22Rv1 (cell line): ENCODE measurements at regions not wholly inside any gene's neighbourhood (a gene's known extent, or its start where the extent isn't known, plus 50 kb on each side); places are given as distances from the start of the nearest gene placed in this dataset.

ENCODE experiments used
- CTCF ChIP-seq: fragments of 450-650 bp; IDR thresholded peaks from 2 replicates; pipeline ENCODE4 v1.5.1; 2017; ENCODE audit warnings: mild to moderate bottlenecking
- ZFX ChIP-seq: fragments of 450-650 bp; IDR thresholded peaks from 2 replicates; pipeline ENCODE4 v1.6.1; 2017; ENCODE audit warnings: antibody characterized with exemption, borderline replicate concordance

GRCh38 chr9:24832307-24832706 is 286.6 kb upstream of the IZUMO3 start:
- peak; percentile 50 for TF ChIP-seq CTCF
- no peak for TF ChIP-seq ZFX
